Stimulated activated CD4-positive, alpha-beta T cell treated with anti-CD3 and anti-CD28 coated beads, Interleukin-12 subunit alpha, Interleukin-12 subunit beta, amount 100 ng/mL, for 24 hours (primary cell): ENCODE measurements at regions not wholly inside any gene's neighbourhood (a gene's known extent, or its start where the extent isn't known, plus 50 kb on each side); places are given as distances from the start of the nearest gene placed in this dataset.

Experiments used
- DNase-seq, 2 experiments: peaks; one replicate each; pipeline ENCODE4 v3.0.0-alpha.2; 2020; ENCODE audit warnings: low read depth in 2 of 2

DNA sequence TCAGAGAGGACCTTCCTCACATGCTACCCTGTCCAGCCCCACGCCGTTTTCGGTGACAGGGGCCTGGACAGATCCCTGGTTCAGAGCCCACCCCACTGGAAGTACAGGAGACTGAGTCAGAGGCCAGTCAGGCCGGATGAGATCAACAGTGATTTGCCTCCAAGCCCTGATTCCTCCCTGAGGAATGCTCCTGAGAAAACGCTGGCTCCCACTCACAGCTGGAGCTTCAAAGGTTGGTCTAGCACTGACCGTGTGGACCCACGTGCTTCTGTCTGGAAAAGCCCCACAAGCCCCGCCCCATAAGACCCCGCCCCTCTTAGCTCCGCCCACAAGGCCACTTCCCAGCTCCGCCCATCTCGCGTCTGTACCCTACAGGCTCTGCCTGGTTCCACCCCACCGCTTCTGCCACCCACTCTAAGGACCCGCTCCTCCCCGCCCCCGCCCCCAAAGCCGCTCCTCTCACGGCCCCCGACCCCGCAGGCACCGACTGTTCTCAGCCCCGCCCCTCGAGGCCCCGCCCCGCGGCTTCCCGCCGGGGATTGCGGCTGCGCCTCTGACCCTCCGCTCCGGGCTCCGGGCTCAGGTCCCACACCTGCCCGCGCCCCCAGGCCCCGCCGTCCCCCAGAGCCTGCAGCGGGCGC lies 64.9 kb upstream of the BHLHE23 start:
- DNase-seq = peak in 1 of 2 experiments; percentile 29

DNA sequence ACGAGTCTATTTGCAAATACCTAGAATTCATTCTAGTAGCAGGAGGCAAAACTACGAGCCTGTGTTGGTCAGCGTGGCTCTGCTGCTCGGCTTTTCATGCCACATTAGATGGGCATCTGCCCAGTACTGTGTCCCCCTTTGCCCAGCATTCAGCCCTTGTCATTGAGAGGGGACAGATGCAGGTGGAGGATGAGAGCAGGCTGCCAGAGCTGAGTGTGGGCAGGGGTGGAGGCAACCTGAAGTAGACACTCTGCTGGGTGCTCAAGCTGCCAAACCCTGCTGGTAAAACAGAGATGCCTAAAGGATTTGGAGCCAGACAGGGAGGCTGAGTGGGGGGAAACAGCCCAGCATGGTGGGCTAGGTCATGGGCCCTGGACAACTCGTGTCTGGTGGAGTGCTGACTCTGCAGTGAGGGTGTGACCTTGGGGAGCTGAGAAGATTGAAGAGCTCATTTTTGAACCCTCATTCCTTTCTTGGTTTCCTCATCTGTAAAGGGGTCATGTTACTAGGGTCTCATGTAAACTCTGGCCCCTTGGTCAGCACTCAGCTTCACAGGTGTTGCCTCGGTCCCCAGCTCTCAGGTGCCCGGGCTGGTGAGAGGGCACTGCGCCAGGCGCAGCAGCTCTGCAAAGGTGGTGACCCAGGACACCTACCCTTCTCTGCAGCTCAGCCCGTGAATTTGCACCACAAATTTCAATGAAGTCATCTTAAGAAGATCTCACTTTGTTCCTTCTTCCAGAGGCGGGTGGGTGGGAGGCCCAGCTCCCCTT lies 64.2 kb upstream of the BHLHE23 start:
- no peak for DNase-seq

DNA sequence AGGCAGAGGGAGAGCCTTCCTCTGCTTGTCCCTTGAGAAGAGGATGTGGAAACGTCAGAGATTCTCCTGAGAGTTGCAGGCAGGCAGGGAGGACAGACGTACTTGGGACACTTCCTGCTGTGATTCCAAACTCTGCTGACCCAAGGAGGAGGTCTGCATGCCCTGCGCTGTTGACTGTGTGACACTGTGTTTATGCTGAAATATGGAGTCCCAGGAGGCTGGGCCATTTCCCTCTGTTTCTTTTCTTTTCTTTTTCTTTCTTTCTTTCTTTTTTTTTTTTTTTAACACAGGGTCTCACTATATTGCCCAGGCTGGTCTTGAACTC lies 63.5 kb upstream of the BHLHE23 start:
- no peak for DNase-seq

DNA sequence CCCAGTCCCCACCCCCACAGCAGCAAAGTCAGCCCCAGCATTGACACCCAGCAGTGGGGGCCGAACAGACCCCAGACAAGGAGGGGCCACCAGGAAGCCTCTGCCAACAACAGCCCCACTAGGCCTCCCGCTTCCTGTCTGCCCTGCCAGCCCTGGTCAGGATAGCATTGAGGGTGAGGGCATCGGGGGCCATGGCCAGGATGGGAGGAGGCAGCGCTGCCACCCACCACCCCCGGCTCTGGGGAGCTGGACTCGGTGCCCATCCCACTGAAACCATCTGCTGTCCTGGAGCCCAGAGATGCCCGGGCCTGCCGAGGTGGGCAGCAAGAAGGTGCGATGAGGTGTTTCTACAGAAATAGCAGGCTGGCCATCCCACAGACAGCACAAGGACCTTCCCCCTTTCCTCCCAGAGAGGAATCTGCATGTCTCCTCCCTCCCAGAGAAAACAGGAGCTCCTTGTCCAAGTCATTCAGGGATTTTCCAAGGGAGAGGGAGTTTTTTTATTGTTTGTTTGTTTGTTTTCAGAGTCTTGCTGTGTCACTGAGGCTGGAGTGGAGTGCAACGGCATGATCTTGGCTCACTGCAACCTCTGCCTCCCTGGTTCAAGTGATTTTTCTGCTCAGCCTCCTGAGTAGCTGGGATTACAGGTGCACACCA lies 62.1 kb upstream of the BHLHE23 start:
- no peak for DNase-seq

DNA sequence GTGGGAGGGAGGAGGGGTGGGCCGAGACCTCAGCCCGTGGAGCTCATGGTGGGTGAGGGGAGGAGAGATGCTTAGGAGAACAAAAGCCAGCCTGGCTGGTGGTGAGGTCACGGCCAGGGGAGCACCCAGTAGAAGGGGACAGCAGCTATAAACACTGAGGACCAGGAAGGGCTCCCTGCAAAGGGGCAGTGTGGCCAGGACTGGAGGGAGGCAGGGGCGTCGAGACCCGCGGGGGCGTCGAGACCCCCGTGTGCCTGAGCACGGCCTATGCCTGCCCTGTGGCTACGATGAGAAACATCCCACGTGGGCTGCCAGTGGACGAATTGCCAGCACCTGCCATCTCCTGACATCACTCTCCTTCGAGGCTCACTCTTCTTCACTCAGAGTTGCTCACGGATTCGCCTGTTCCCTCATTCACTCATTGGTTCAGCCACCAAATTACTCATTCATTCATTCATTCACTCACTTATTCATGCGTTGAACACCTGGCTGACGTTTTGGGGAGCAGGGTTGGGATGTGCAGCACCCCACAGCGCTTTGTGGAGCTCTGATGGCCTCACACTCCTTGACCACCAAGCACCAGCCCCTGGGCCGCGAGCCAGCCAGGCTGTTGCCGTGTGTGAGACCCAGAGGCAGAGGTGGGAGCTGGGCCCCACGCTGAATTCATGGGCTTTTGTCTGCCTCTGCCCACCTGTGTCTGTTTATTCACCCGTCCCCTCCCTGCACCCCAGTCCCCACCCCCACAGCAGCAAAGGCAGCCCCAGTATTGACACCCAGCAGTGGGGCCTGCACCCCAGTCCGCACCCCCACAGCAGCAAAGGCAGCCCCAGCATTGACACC lies 61.2 kb upstream of the BHLHE23 start:
- no peak for DNase-seq

DNA sequence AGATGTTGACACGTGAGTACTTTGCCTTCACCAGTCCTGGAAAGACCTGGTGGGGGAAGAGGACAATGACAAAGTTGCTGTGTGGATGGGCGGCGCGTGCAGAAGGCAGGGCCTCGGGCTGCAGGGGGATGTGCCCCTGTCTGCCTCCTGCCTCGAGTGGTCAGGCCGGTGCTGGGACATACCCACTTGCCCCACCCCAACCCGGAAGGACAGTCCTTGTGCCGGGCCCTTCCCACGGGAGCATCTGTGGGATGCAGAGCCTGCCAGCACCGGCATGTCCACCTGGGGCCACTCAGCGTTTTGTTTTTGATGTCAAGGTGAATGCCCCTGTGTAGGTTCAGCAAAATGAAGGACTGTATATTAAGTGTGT lies 60.5 kb upstream of the BHLHE23 start:
- DNase-seq = no peak

DNA sequence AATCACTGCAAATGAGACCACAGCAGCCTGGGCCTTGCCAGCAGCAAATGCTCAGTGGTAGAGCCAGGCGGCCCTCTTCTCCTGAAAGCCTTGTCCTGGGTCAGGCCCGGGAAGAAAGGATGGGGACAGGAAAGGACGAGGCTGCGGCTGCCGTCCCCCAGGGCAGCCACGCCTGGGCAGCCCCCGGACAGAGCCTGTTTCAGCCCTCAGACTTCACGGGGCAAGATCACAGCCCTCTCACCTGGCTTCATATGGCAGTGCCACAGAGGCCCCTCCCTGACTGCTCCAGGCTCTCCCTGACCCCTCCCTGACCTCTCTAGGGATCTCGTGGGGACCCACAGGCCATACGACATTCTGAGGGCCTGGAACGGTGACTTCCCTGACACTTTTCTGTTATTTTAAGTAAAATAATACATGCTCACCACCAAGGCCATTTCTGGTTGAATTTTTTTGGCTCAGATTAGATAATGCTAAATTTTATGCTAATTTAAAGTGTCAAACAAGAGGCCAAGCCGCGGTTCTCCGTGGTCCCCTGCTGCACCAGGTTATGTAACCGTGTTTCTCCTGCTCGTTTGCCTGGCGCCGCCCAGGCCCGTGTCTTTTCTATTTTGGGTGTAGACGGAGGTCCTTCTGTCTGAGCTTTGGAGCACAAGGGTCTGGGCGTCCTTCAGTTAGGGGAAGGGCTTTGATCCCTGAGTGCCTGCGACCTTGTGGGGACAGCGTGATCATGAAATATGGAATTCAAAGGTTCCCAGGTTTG lies 59.9 kb upstream of the BHLHE23 start:
- no peak for DNase-seq

DNA sequence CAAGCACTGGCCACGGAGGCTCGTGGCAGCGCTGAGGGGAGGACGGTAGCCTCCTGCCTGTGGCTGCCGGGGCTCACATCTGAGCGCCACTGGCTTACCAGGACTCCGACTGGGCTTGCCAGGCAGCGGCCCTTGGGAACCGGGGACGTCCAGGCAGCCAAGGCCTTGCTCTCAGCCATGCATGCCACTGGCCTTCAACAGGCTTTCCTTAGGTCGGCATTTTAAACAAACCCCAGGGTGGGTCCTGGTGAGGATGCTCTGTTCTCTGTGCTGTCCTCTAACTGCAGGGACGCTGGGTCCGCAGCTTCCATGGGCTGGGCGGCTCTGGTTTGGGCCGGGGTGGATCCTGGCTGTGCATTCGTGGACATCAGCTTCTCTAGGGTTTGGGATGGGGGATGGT lies 59.1 kb upstream of the BHLHE23 start:
- DNase-seq = no peak

DNA sequence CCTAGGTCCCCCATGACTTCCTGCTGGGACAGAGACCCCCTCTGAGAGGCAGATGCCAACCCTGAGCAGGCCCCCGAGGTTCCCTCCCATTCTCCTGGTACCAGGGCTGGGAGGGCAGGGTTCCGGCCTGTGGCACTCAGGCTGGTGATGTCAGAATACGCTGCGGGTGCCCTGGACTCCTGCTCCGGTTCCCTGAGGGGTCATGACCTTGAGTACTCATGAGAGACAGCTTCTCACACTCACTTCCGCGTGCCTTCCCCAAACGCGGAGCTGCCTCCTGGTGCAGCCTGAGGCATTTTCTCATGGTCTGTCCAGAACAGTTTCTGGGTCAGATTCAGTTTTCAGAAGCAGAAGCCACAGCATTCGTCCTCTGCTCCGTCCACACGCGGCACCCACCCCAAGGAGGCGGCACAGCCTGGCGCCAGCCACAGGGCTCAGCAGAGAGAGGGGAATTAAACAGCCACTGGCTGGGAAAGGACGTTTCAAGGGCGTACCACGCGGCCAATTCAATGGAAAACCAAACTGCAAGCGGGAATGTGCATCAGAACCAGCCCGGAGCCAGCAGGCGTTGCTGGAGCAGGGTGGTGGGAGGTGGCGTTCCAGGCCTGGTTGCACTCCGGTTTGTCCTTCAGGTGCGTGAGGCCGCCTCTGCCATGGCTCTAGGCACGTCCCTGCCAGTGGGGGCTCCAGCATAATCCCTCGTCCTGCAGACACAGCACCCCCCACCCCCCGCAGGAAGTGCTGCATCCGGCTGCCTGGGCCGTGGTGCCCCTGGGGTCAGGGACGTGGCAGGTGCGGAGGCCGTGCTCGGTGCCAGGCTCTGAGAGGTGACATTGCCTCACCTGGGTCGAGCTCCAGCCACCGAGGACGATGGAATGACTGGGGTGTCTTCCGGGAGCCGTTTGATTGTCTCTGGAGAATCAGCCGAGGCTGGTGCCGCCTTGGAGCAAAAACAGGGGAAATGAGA lies 58.3 kb upstream of the BHLHE23 start:
- no peak for DNase-seq

DNA sequence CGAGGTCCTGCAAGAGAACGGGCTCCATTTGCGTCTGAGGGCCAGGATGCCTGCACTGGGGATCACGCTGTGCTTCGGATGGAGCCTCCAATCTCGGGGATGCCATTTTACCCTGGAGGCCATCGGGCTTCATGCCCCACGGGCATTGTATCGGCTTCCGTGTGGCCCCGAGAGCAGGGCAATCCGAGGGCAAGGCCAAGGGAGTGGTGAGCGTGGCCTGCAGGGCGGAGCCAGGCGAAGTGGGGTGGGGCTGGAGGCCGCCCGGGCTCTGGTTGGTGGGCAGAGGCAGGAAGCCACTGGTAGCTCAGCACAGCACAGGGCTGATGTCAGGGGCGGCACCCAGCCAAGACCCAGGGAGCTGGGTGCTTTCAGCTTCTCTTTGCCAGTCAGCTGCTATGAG lies 57.5 kb upstream of the BHLHE23 start:
- DNase-seq = no peak

DNA sequence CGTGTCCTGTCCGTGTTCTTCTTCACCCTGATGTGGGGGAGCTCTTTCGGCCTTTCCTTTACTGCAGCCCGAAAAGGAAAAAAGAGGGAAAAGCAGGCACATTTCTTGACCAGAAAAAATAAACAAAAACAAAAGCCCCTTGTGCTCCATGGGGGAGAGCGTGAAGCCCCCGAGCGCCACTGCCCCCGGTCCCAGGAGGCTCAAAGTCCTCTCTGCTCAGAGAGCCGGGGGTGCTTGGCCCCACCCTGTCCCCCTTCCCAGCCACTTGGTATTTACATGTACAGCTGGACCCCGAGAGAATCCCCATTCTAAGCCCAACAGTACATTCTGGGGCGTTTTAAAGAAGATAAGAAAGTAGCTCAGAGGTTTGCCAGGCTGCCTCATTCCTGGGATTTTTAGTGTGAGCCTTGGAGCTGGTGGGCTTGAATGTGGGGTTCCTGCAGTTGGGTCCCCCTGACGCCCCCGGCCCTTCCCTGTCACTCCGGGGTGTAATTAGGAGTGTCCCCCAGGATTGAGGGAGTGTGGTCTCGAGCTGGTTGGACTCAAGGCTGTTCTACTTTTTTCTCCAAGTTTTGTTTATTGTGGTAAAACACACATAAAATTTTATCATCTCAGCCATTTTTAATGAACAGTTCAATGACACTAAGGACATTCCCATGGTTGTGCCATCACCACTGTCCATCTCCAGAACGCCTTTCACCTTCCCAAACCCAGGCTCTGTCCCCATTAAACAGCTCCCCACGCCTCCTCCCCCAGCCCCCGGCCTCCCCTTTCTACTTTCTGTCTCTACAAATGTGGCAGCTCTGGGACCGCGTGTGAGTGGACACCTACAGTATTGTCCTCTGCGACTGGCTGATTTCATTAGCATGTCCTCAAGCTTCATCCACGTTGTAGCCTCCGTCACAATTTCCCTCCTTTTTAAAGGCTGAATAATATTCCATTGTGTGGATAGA lies 55.7 kb upstream of the BHLHE23 start:
- DNase-seq = no peak

DNA sequence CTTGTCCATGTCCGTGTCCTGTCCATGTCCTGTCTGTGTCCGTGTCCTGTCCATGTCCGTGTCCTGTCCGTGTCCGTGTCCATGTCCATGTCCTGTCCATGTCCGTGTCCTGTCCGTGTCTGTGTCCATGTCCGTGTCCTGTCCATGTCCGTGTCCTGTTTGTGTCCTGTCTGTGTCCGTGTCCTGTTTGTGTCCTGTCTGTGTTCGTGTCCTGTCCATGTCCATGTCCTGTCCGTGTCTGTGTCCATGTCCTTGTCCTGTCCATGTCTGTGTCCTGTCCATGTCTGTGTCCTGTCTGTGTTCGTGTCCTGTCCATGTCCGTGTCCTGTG lies 55.0 kb upstream of the BHLHE23 start:
- DNase-seq = no peak

DNA sequence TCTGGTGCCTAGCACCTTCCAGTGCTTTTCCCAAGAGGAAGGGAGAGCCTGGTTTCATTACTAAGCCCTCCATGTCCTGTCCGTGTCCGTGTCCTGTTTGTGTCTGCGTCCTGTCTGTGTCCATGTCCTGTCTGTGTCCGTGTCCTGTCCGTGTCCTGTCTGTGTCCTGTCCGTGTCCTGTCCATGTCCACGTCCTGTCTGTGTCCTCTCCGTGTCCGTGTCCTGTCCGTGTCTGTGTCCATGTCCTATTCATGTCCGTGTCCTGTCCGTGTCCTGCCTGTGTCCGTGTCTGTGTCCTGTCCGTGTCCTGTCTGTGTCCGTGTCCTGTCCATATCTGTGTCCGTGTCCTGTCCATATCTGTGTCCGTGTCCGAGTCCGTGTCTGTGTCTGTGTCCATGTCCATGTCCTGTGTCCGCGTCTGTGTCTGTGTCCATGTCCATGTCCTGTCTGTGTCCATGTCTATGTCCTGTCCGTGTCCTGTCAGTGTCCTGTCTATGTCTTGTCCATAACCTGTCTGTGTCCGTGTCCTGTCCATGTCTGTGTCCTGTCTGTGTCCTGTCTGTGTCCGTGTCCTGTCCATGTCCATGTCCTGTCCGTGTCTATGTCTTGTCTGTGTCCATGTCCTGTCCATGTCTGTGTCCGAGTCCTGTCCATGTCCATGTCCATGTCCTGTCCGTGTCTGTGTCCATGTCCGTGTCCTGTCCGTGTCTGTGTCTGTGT lies 54.4 kb upstream of the BHLHE23 start:
- no peak for DNase-seq

DNA sequence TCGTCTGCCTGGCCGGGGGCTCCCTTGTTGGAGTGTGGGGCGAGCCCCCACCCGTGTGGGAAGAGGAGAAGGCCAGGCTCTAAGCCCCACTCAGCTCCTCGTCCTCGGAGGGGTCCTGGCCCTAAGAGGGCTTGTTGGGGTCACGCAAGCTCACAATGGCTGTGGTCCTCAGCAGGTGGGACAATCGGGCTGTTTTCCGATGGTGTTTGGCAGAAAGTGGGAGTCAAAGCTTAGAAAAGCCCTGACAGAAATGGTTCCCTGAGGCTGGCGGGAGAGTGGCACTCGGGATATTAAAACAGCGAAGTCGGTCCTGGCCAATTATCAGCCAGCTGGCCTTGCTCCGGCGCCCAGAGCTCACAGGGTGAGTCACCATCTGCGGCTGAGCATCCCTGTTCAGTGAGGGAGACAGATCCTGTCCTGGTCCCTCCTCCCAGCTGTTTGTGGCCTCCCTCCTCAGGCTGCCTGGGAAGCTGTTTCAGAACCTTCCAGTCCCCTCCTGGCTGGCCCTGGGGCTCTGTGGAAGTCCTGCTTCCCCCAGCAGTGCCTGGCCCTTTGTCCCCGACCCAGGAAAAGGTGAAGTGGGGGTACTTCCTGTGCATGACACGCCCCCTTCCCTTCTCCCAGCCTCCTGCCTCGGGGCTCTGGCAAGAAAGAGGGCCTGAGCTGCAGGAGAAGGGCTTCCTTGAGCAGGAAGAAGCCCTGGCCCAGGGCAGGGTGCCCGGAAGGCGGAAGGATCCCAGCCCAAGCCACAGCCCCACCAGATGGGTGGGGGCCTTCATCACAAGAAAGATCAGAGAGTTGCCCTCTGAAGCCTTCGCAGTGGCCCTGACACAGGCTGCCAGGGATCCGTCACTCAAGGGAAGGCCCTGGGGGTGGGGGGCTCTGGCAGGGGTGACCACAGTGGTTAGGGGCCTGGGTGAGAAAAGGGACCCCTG lies 53.6 kb upstream of the BHLHE23 start:
- DNase-seq = no peak

DNA sequence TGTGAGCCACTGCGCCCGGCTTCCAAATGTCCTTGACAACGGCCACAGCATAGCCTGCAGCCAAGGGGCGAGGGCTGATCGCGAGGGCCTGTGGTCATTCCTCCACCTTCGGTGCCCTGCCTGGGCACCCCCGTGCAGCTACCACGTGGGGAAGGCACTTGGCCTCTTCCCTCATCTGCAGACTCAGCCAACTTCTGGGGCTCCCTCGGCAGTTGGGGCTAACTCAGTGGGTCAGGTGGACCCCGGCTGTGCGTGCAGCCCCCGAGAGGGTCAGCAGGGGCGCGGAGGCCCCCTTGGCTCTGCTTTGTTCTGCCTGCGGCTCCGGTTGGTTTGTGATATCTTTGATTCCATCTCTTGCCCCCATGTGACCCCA lies 52.9 kb upstream of the BHLHE23 start:
- DNase-seq = no peak

DNA sequence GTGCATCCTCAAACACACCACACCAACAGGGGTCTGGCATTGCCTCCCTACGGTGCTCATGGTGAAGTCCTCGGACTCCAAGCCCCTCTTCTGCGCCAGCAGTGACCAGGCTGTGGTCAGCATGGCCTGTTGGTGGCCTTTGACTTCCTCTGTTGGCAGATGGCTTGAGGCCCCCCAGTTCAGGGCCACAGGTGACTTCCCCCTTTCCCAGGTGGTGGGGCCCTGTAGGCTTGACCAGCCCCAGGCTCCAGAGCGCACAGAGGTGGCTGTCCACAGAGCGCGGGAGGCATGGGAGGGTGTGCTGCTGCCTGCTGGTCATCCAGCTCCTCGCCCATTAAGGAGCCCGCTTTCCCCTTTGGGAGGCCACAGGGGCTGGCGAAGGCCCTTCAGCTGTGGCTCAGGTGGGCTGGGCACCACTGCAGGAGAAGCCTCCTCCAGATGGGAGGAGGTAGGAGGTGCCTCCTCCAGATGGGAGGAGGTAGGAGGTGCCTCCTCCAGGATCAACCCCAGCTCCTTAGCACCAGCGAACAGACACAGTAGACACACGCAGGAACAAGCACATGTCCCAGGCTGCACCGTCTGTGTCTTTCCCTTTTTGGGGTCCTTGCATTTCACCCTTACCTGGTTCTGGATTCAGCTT lies 52.1 kb upstream of the BHLHE23 start:
- DNase-seq = no peak
